A673 (cell line): ENCODE measurements at regions not wholly inside any gene's neighbourhood (a gene's known extent, or its start where the extent isn't known, plus 50 kb on each side); places are given as distances from the start of the nearest gene placed in this dataset.

Experiments
- CTCF ChIP-seq: fragments of 300-800, 200-600 bp; sonication (generic); conservative IDR thresholded peaks from 2 replicates; pipeline ENCODE4 v1.5.1; 2017; ENCODE audit warnings: low read depth, mild to moderate bottlenecking, antibody characterized with exemption, low read length, moderate library complexity, mixed read lengths
- EZH2 ChIP-seq: fragments of 200-600 bp; sonication (generic); IDR thresholded peaks from 2 replicates; pipeline ENCODE4 v1.6.1; 2017; ENCODE audit warnings: borderline replicate concordance, low read depth, mild to moderate bottlenecking, mixed read lengths, antibody characterized with exemption, low read length; ENCODE audit not compliant: poor library complexity, severe bottlenecking

GRCh38 chr18:37689841-37690240 lies 124.2 kb upstream of the CELF4 start:
- TF ChIP-seq CTCF, result no peak
- no peak for TF ChIP-seq EZH2
